ENCODE measurements at regions not wholly inside any gene's neighbourhood (a gene's known extent, or its start where the extent isn't known, plus 50 kb on each side); places are given as distances from the start of the nearest gene placed in this dataset.
"Not testable (repeated sequence)": the region's sequence is repeated elsewhere in the genome, so short reads cannot be mapped to it uniquely, and the experiment has no call there.

- peak; percentile 87 for DNase-seq
These were observed 77.9 kb upstream of the PWP1 start for GRCh38 chr12:107607464-107608392.

- not testable (repeated sequence) for DNase-seq
These were observed 76.8 kb upstream of the PWP1 start for GRCh38 chr12:107608779-107609178.

- peak; percentile 75 for DNase-seq
These were observed 75.4 kb upstream of the PWP1 start for GRCh38 chr12:107610021-107610859.

- no peak for DNase-seq
These were observed 73.1 kb upstream of the PWP1 start for GRCh38 chr12:107612508-107612907.

- DNase-seq = no peak
These were observed 68.7 kb upstream of the PWP1 start for GRCh38 chr12:107616941-107617340.

- DNase-seq = no peak
These were observed 67.5 kb upstream of the PWP1 start for GRCh38 chr12:107618106-107618505.

- DNase-seq = no peak
These were observed 65.8 kb upstream of the PWP1 start for GRCh38 chr12:107619831-107620230.

GRCh38 chr12:107622001-107622400, 63.6 kb upstream of the PWP1 start:
- peak; percentile 12 for DNase-seq

- DNase-seq = no peak
These were observed 61.1 kb upstream of the PWP1 start for GRCh38 chr12:107624493-107624892.

- DNase-seq = no peak
These were observed 53.9 kb upstream of the PWP1 start for GRCh38 chr12:107631715-107632114.

GRCh38 chr12:107632246-107632645, 53.4 kb upstream of the PWP1 start:
- no peak for DNase-seq

- no peak for DNase-seq
These were observed 51.1 kb upstream of the PWP1 start for GRCh38 chr12:107634530-107634929.

GRCh38 chr12:107635139-107635538, 50.5 kb upstream of the PWP1 start:
- DNase-seq = no peak

All from NCI-H146 (cell line).